Loucy (cell line): ENCODE measurements at regions not wholly inside any gene's neighbourhood (a gene's known extent, or its start where the extent isn't known, plus 50 kb on each side); places are given as distances from the start of the nearest gene placed in this dataset.

Experiments
- H2AFZ ChIP-seq: fragments of 200-600 bp; sonication (generic); 2 replicates; pipeline ENCODE4 v1.6.0; 2016; ENCODE audit warnings: antibody characterized with exemption, mild to moderate bottlenecking, low read length, moderate library complexity
- H3F3A ChIP-seq: fragments of 200-600 bp; 2 replicates; pipeline ENCODE4 v1.6.0; 2016; ENCODE audit warnings: antibody characterized with exemption, low read depth, mild to moderate bottlenecking
- H3K27me3 ChIP-seq: fragments of 200-600 bp; sonication (generic); 2 replicates; pipeline ENCODE4 v1.6.1; 2014; ENCODE audit warnings: low read length, mild to moderate bottlenecking; ENCODE audit not compliant: insufficient read depth, poor library complexity, severe bottlenecking
- H3K36me3 ChIP-seq: fragments of 200-600 bp; sonication (generic); 2 replicates; pipeline ENCODE4 v1.6.1; 2016; ENCODE audit warnings: low read length; ENCODE audit not compliant: insufficient read depth
- H3K4me1 ChIP-seq: fragments of 200-600 bp; sonication (generic); 2 replicates; pipeline ENCODE4 v1.5.1; 2014; ENCODE audit warnings: low read length, mild to moderate bottlenecking; ENCODE audit not compliant: insufficient read depth, poor library complexity, severe bottlenecking
- H3K4me2 ChIP-seq: fragments of 200-600 bp; sonication (generic); 2 replicates; pipeline ENCODE4 v1.6.0; 2014; ENCODE audit warnings: antibody characterized with exemption, low read length, low read depth, mild to moderate bottlenecking; ENCODE audit not compliant: poor library complexity, severe bottlenecking
- H3K4me3 ChIP-seq: fragments of 200-600 bp; sonication (generic); 2 replicates; pipeline ENCODE4 v1.5.1; 2014; ENCODE audit warnings: low read length, mild to moderate bottlenecking, mixed read lengths; ENCODE audit not compliant: poor library complexity, severe bottlenecking
- H3K79me2 ChIP-seq: fragments of 200-600 bp; sonication (generic); 2 replicates; pipeline ENCODE4 v1.6.1; 2014; ENCODE audit warnings: low read length; ENCODE audit not compliant: insufficient read depth
- H3K9ac ChIP-seq: fragments of 200-600 bp; sonication (generic); 2 replicates; pipeline ENCODE4 v1.6.0; 2014; ENCODE audit warnings: mild to moderate bottlenecking, low read depth, low read length, moderate library complexity; ENCODE audit not compliant: poor library complexity, severe bottlenecking
- H3K9me2 ChIP-seq: fragments of 200-600 bp; sonication (generic); replicated peaks from 2 replicates; pipeline ENCODE4 v1.6.1; 2016; ENCODE audit warnings: low read depth, low read length, mixed read lengths
- H3K9me3 ChIP-seq: fragments of 200-600 bp; sonication (generic); 2 replicates; pipeline ENCODE4 v1.6.1; 2014; ENCODE audit warnings: mild to moderate bottlenecking, antibody characterized with exemption, low read length, low read depth; ENCODE audit not compliant: insufficient read depth
- H4K20me1 ChIP-seq: fragments of 200-600 bp; sonication (generic); 2 replicates; pipeline ENCODE4 v1.6.0; 2014; ENCODE audit warnings: antibody characterized with exemption, low read length, mild to moderate bottlenecking; ENCODE audit not compliant: insufficient read depth, poor library complexity, severe bottlenecking
- CTCF ChIP-seq: fragments of 200-600 bp; sonication (generic); conservative IDR thresholded peaks from 2 replicates; pipeline ENCODE4 v1.5.1; 2014; ENCODE audit warnings: mild to moderate bottlenecking, antibody characterized with exemption, low read length
- EZH2phosphoT487 ChIP-seq: fragments of 200-600 bp; IDR thresholded peaks from 2 replicates; pipeline ENCODE4 v1.6.1; 2018; ENCODE audit warnings: antibody characterized with exemption, mild to moderate bottlenecking, moderate library complexity, borderline replicate concordance

- H3K36me3 ChIP-seq: no peaks in the 10 kb centered on the region
- no peaks in the 10 kb centered on the region for H4K20me1 ChIP-seq
- no peak overlapping the region for H3K4me2 ChIP-seq
- H3K4me3 ChIP-seq: no peak overlapping the region
- no peaks in the 10 kb centered on the region for H3K4me1 ChIP-seq
- H2AFZ ChIP-seq: no peak overlapping the region
- H3K27me3 ChIP-seq: no peaks in the 10 kb centered on the region
- H3K9ac ChIP-seq: no peak overlapping the region
- H3F3A ChIP-seq: no peaks in the 10 kb centered on the region
- H3K9me3 ChIP-seq: peaks cover 7% of the 10 kb centered on the region; the same call in 1 of the 2 replicates
- TF ChIP-seq CTCF: no peak
- no peaks in the 10 kb centered on the region for H3K9me2 ChIP-seq
- H3K79me2 ChIP-seq: no peaks in the 10 kb centered on the region
These were observed 127.3 kb upstream of the HDAC4 start for GRCh38 chr2:239528146-239528545.

GRCh38 chr2:239526666-239527415 is 126.0 kb upstream of the HDAC4 start:
- no peak overlapping the region for H3K4me2 ChIP-seq
- no peak overlapping the region for H2AFZ ChIP-seq
- no peaks in the 10 kb centered on the region for H3F3A ChIP-seq
- H3K27me3 ChIP-seq: no peaks in the 10 kb centered on the region
- H3K79me2 ChIP-seq: no peaks in the 10 kb centered on the region
- H3K9me3 ChIP-seq: peaks cover 10% of the 10 kb centered on the region; the same call in 1 of the 2 replicates
- H3K4me1 ChIP-seq: no peaks in the 10 kb centered on the region
- no peak overlapping the region for H3K9ac ChIP-seq
- no peaks in the 10 kb centered on the region for H3K9me2 ChIP-seq
- no peaks in the 10 kb centered on the region for H4K20me1 ChIP-seq
- TF ChIP-seq CTCF (no peak), EZH2phosphoT487 (no peak)
- no peak overlapping the region for H3K4me3 ChIP-seq
- H3K36me3 ChIP-seq: no peaks in the 10 kb centered on the region

- H3K9me2 ChIP-seq: no peaks in the 10 kb centered on the region
- H3K4me1 ChIP-seq: no peaks in the 10 kb centered on the region
- no peaks in the 10 kb centered on the region for H3F3A ChIP-seq
- no peaks in the 10 kb centered on the region for H3K79me2 ChIP-seq
- H3K27me3 ChIP-seq: no peaks in the 10 kb centered on the region
- H3K4me2 ChIP-seq: no peak overlapping the region
- no peak overlapping the region for H2AFZ ChIP-seq
- no peak for TF ChIP-seq EZH2phosphoT487
- no peak for TF ChIP-seq CTCF
- H4K20me1 ChIP-seq: no peaks in the 10 kb centered on the region
- peaks cover 10% of the 10 kb centered on the region; the same call in 1 of the 2 replicates for H3K9me3 ChIP-seq
- H3K9ac ChIP-seq: no peak overlapping the region
- H3K4me3 ChIP-seq: no peak overlapping the region
- no peaks in the 10 kb centered on the region for H3K36me3 ChIP-seq
These were observed 125.2 kb upstream of the HDAC4 start for GRCh38 chr2:239526038-239526437.
